Ecto neural progenitor cell (in vitro differentiated cells): ENCODE measurements at regions not wholly inside any gene's neighbourhood (a gene's known extent, or its start where the extent isn't known, plus 50 kb on each side); places are given as distances from the start of the nearest gene placed in this dataset.
"Not testable (repeated sequence)": the region's sequence is repeated elsewhere in the genome, so short reads cannot be mapped to it uniquely, and the experiment has no call there.

ENCODE experiments used
- DNase-seq: peaks from one replicate; pipeline ENCODE4 v3.0.0-alpha.2; 2018; ENCODE audit warnings: low spot score

- DNase-seq = no peak
Measured at GRCh38 chr2:40043641-40044040, 264.6 kb upstream of the THUMPD2 start.

GRCh38 chr2:40043191-40043590 lies 264.1 kb upstream of the THUMPD2 start:
- DNase-seq = no peak

- no peak for DNase-seq
Measured at GRCh38 chr2:40041422-40042382, 262.6 kb upstream of the THUMPD2 start.

GRCh38 chr2:40039549-40039948 lies 260.5 kb upstream of the THUMPD2 start:
- DNase-seq = no peak

- no peak for DNase-seq
Measured at GRCh38 chr2:40038646-40039045, 259.6 kb upstream of the THUMPD2 start.

GRCh38 chr2:40037303-40037702 lies 258.2 kb upstream of the THUMPD2 start:
- no peak for DNase-seq

- DNase-seq = no peak
Measured at GRCh38 chr2:40036241-40036640, 257.2 kb upstream of the THUMPD2 start.

GRCh38 chr2:40034801-40035200 lies 255.7 kb upstream of the THUMPD2 start:
- DNase-seq = no peak

- DNase-seq = no peak
Measured at GRCh38 chr2:40034198-40034597, 255.1 kb upstream of the THUMPD2 start.

- DNase-seq = no peak
Measured at GRCh38 chr2:40033781-40034180, 254.7 kb upstream of the THUMPD2 start.

- no peak for DNase-seq
Measured at GRCh38 chr2:40032650-40033319, 253.7 kb upstream of the THUMPD2 start.

- no peak for DNase-seq
Measured at GRCh38 chr2:40030456-40030975, 251.5 kb upstream of the THUMPD2 start.

- DNase-seq = no peak
Measured at GRCh38 chr2:40028792-40029488, 249.9 kb upstream of the THUMPD2 start.

- no peak for DNase-seq
Measured at GRCh38 chr2:40027968-40028367, 248.9 kb upstream of the THUMPD2 start.

- not testable (repeated sequence) for DNase-seq
Measured at GRCh38 chr2:40025276-40025675, 246.2 kb upstream of the THUMPD2 start.

- DNase-seq = no peak
Measured at GRCh38 chr2:40020997-40021396, 241.9 kb upstream of the THUMPD2 start.

- no peak for DNase-seq
Measured at GRCh38 chr2:40016151-40016885, 237.3 kb upstream of the THUMPD2 start.

- not testable (repeated sequence) for DNase-seq
Measured at GRCh38 chr2:40013962-40014361, 234.9 kb upstream of the THUMPD2 start.

- DNase-seq = no peak
Measured at GRCh38 chr2:40004336-40004735, 225.3 kb upstream of the THUMPD2 start.

GRCh38 chr2:40002339-40002738 lies 223.3 kb upstream of the THUMPD2 start:
- no peak for DNase-seq

GRCh38 chr2:39999864-40000263 lies 220.8 kb upstream of the THUMPD2 start:
- no peak for DNase-seq

GRCh38 chr2:39998617-39999016 lies 219.6 kb upstream of the THUMPD2 start:
- DNase-seq = no peak
